NCI-H146 (cell line): ENCODE measurements at regions not wholly inside any gene's neighbourhood (a gene's known extent, or its start where the extent isn't known, plus 50 kb on each side); places are given as distances from the start of the nearest gene placed in this dataset.

Experiments
- DNase-seq: peaks from one replicate; lab custom pipeline; 2025; lab: John Stamatoyannopoulos, UW

DNA sequence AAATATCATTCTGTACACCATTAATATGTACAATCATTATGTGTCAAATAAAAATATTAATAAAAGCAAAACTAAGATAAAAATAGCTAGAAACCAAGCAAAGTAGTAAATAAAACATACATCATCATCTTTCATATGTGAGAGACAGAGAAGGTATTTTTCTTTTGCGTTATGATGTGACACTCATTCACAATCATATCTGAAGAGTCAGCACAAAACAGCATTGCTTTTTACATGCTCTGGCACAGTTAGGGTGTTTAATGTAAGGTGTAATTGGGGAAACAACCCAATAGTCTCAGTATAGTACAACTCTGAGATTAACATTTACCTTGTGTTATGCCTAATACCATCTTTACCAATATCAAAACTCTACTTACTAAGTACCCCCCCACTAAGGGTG lies 376.6 kb downstream of the TMA16 start:
- DNase-seq = no peak

DNA sequence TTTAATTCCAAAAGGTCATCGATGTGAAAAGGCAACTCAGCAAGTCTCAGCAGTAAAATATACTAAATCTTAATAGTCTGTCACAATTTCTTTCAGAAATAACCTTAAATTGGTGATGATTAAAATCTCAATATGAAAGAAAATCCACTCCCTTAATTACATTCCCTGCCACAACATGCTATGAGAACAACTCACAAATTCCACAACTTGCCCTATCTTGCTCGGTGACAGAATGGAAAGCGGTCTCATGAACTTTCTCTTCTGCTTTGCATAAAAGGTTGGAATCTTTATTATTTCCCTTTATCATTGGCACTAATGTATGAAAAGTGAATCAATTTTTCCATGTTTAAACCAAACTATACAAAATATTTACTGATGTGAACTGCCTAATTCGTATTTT lies 380.8 kb downstream of the TMA16 start:
- no peak for DNase-seq

DNA sequence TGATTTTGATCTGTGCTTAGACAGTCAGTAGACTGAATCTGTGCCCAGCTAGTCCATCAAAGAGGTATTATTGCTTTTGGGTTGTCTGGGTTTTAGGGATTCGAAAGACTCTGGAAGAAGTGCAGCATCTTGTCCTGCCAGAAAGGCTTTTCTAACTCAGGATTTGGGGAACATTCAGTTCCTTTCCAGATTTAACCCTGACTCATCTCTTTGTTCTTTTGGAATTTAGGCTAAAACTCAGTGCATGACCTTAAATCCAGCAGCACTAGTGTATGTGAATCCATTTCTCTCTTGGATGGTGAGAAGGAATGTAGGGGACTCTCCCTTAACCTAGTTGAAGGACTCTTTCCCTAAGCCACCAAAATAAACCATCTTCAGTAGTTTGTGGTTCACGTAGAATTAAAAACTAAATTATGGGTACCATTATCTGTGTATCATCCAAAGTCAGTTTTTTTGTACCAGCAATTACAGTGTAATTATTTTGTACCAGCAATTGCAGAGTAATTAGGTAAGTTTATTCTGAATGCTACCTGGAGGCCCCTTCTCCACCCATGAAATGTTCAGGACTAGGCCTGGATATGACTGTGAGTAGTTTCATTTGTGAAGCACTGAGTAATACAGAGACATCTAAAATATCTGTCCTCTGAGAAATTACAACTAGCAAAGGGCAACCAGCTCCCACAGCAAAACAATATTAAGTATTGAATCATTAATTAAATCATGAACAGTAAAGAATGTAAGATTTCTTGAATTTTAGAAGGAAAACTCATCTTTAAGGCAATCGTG lies 384.0 kb downstream of the TMA16 start:
- no peak for DNase-seq

DNA sequence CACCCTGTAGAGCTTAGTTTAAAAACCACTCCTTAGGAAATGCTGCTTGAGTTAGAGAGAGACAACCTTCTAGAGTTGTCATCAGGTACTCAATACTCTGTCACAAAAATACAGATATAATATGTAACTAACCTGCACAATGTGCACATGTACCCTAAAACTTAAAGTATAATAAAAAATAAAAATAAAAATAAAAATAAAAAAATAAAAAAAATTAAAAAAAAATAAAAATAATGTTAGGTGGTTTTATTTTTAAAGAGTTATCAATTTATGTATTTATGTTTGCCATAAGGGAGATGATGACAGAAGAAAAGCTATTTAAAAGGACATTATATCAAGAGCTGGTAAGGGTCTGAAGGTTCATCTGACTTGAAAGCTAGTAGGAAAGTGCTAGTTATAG lies 397.9 kb downstream of the TMA16 start:
- DNase-seq = no peak

DNA sequence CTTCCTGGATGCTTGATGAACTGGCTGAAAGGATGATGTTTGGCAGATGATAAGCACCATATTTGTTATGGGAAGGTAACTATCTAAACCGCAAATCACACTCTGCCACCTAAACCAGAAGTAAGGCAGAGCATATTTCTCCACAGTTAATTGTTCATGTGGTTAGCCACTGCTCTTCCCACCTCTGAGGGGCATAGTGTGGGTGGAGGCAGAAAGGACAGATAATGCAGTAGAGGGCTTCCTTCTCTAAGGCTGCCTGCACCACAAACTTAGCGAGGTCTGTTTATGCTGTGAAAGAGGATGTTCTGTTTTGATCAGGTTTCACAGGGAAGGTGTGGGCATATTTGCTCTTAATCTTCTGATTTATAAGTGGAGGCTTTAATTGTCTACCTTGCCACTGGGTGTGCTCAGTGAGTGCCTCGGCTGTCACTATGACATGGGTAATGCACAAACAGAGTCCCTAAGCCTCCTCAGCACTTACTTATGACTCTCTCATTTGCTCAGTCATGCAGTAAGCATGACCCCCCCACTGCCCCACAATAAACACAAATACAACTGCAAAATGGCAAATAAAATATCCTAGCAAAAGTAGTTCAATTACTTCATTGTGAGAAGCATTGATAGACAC lies 401.0 kb downstream of the TMA16 start:
- DNase-seq = no peak

DNA sequence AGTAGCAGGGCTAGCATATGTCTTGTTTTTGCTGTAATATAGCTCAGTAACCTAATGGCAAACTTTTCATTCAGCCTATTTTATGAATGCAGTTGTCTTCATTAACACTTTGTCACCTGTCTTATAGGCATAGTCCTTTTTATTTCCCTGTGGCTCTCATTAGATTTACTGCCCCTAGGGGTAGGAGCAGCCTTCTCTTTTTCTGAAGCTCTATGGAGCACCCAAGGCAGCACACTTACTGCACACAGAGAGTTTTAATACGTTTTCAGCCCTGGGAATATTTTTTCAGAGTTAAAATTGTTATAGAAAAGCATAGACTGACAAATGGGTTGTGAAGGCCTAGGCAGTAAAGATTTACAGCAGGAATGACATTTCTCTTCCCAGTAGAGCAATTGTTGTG lies 406.8 kb downstream of the TMA16 start:
- no peak for DNase-seq

DNA sequence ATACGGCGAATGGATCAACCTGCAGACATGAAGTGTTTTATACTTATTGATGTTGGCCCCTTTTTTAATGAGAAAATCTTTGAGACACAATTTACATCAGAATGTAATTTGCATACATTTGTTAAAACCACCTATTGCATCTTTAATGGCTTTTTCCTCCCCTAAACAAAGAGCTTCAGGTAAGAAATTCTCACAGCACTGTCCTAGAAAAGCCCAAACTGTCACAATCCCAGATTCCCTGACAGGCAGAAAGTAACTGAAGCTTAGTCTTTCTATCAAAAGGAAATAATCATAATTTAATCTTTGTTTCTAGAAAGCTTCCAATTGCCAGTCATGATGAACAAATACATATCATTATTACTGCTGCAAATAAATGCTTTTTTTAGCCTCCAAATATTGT lies 407.9 kb downstream of the TMA16 start:
- DNase-seq = no peak

DNA sequence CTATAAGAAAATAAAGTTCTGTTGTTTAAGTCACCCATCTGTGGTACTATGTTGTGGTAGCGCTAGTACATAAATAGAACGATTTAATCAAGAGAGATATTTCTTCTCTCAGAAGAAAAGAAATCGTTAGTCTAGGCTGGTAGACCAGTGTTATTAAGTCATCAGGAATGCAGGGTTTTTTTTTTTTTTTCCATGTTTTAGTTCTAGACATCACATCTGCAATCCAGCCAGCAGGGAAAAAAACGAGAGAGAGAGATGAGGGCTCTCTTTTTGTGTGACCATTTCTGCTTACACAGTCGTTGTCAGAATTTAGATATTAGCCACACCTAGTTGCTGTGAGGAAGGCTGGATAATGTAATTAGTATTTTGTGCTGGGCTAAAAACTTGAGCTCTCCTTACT lies 417.4 kb downstream of the TMA16 start:
- DNase-seq = no peak

DNA sequence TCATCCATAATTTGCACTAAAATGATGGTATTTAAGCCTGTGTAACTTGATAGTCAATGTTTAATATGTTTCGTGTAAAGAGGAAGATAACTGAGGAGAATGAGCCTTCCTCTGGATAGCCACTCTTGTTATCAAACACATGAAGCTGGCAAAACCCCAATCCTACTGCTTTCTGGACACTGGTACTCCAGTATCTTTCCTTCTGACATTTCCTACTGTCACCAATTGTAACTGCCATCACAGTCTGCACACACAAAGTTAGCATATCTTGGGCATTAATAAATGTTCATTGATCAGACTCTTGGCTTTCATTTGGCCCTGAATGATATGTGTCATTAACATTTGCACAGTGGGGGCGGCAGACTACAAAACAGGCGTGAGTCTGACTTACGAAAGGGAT lies 419.1 kb downstream of the TMA16 start:
- DNase-seq = no peak

DNA sequence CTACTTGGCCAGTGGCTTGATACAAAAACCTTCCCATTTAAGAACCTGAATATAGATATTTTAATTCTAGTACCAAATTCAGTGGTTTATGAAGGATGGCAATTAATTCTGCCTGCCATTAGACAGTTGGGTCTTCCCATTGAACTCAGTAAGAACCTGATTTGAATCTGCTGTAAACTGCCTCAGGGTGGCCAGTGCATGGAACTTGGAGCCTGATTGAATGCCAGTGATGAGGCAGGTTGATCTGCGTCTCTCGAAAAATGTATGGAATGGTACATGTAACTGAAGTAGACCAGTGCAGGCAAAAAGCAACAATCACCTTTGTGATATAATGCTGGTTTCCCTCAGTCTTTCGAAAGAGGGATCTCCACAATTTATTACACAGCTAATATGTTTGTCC lies 421.4 kb downstream of the TMA16 start:
- DNase-seq = no peak

DNA sequence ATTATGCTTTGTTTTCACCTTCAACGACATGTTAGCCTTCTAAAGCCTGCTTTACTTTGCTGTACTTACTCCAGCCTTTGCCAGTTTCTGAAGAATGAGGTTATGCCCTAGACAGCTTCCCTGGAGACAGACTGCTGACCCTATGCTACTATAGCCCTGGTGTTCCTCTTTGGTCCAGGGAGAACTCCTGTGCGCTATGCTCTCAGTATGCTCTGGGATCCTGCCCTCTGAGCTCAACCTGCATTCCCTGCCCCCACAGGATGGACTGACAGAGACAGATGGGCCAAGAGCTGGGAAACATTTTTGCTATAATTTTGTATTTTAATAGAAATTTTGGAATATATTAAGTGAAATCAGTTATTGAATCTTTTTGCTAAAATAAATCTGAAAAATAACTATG lies 425.9 kb downstream of the TMA16 start:
- DNase-seq = no peak

DNA sequence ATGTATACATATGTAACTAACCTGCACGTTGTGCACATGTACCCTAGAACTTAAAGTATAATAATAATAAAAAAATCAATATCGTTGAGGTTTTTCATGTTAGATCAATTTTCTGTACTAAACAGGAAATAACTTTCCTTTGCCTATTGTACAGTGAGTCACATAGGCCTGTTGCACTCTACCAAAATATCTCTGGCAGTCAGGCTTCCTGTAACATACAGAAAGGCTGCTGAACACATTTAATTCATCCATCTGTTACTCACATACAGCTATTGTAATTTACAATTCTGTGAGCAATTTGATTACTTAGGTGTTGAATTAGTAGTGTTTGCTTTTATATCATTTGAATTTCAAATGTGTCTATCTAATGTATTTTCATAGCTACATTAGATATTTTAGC lies 427.8 kb downstream of the TMA16 start:
- no peak for DNase-seq

DNA sequence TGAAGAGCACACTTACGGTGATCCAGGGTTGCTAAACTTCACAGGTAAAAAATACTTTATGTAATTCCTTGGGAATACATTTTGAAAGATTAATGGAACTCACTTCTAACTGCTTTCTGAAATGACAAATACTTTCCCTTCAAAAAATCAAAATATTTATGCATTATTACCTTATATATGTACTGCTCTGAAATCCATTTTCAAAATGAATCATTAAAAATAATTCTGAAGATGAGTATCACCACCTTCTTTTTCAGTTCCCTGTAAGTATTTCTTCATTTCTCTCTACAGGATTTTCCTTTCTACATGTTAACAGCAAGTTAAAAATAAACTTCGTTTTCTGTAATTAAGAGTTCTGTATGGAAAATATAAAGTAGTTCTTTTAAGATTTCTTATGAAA lies 428.6 kb downstream of the TMA16 start:
- DNase-seq = no peak

DNA sequence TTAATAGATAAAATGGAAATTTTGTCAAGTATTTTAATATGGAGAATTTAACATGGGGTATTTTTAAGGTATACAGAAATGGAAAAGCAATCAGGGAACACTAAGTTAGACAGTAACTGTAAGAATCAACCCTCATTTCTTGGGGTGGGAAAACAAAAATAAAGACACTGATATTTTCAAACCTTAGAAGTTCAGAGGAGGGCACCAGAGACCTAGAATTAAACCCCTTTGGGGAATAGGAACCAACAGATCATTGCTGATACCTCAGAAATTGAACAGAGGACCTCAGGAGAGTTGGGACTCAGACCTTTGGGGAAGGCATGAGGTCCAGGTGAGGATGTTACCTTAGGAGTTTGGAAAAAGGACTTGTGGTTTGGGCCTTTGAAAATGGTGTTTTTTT lies 435.6 kb downstream of the TMA16 start:
- no peak for DNase-seq

DNA sequence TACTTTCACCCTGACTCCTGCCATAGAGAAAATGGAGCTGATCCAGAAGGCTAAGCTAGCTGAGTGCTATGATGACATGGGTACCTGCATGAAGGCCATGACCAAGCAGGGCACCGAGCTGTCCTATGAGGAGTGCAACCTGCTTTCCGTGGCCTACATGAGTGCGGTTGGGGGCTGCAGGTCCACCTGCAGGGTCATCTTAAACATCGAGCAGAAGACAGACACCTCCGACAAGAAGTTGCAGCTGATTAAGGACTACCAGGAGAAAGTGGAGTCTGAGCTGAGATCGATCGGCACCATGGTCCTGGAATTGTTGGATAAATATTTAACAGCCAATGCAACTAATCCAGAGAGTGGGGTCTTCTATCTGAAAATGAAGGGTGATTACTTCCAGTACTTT lies 438.0 kb downstream of the TMA16 start:
- no peak for DNase-seq

DNA sequence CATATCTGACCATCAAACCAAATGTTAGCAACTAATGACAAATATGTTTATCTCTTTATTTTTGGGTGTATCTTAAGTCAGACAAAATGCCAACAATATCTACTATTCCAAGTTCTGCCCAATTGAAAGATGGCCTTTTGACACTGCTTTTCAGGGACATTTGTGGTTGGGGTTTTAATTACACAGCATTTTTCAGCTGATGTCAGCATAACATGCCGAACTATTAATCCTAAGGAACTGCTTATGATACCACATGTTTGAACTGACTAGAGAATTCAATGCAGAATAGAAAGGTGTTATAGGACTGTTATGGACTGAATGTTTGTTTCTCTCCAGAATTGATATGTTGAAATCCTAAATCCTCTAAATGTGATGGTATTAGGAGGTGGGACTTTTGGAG lies 445.1 kb downstream of the TMA16 start:
- DNase-seq = no peak

DNA sequence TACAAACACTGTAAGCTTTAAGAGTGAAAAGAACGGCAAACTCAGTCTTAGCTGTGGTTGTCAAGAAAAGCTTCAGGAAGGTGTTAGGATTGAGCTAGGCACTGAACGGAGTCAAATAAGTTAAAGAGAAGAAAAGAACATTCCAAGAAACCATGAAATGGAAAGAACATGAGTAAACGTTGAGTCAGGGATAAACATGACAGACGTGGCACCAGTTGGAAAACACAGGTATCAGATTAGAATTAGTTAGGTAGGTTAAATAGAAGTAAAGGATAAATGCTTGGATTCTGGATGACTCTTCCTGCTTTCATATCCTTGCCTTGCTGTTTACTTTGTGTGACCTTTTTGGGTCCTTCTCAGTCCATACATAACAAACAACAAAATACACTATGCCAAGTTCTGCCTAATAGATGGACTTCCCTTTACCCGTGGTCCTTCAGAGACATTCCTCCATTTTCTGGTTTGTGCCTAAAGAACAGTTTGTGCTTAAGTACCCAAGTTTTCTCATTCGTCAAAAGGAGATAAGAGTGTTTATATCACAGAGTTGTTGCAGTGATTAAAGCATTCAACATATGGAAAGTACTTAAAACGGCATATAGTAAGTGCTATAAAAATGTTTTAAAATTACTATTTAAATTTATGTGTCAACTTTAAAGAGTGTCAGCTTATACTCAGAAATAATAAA lies 446.9 kb downstream of the TMA16 start:
- DNase-seq = no peak

DNA sequence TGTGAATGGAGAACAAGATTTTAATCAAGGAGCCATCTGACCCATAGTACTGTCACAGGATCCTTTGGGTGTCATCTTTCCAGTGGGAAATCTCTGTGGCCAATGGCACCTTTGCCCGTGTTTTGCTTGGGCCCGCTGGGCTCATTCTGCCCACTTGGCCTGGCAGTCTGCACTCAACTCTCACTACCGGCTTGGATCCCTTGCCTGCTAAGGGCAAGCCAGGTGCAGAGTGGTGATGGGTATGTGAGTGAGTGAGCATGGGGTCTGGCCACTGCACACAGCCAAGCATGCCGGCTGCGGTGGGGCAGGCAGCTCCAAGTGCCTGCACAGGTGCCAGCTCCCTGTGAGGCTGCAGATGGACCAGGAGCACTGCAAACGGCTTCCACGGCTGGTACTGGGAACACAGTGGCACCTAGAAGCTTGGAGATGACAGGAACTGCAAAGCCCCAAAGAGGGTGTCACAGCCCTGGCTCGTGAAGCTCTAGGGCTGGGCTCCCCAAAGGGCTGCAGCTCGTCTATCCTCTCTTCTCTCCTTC lies 454.5 kb downstream of the TMA16 start:
- DNase-seq = no peak

DNA sequence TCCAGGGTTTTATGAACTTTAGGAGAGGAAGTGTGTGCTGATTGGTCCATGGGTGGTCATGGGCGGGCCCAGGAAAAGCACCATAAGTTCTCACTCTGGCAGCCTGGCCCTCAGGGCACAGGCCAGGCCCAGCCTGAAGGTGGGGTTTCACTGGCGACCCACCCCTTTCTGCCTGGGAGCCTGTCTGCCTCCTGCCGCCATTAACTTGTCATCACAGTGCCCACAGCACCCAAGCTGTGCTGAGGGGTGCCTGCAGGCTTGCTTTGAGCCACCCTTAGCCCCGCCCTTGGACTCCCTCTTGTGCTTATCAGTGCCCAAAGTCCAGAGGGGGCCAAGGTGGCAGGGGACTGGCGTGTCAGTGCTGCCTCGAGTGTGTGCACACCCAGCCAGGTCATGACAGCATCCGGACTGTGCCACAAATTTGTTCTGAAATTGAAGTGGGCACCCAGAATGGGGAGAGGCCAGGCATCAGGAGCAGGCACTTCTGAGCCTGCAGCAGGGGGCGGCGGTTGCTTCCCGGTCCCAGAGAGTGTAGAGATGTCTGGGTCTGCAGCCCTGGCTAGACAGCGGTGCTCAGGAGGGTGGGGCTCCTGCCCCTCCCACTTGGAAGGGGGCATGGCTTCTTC lies 455.6 kb downstream of the TMA16 start:
- no peak for DNase-seq

DNA sequence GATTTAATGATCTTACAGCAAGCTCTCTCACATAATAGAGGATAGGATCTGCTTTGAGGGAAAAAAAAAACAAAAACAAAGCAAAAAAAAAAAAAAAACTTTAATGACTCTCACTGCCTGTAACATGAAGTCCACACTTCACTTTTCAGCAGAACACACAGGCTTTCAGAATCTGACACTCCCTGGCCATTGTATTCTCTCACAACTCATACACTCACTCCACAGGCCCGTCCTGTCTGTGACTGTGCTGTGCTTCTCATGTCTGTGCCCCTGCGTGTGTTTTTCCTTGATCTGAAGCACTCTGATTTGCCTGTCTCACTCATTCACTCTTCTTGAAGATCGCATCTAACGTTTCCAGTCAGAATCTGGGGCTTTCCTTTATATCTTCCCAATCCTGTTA lies 460.8 kb downstream of the TMA16 start:
- no peak for DNase-seq

DNA sequence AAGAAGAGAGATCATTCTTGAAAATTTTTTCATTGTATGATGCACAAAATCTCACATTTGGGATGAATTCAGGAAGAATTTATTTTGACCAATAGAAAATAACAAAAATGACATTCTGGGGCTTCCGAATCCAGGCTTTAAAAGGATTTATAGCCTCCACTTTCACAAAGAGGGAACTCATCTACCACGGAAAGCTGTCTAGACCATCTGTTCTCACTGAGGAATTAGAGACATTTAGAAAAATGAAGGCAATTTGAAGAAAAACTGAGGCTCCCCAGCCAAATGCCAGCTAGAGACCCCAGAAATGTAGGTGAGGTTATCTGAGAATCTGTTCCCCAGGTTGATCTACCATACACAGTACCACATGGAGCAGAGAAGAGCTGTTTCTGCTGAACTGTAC lies 464.3 kb downstream of the TMA16 start:
- DNase-seq = no peak

DNA sequence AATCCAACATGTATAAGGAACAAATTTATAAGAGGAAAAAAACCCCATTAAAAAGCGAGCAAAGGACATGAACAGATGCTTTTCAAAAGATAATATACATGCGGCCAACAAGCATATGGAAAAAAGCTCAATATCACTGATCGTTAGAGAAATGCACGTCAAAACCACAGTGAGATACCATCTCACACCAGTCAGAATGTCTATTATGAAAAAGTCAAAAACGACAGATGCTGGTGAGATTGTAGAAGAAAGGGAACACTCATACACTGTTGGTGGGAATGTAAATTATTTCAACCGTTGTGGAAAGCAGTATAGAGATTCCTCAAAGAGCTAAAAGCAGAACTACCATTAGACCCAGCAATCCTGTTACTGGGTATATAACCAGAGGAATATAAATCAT lies 465.4 kb downstream of the TMA16 start:
- no peak for DNase-seq

DNA sequence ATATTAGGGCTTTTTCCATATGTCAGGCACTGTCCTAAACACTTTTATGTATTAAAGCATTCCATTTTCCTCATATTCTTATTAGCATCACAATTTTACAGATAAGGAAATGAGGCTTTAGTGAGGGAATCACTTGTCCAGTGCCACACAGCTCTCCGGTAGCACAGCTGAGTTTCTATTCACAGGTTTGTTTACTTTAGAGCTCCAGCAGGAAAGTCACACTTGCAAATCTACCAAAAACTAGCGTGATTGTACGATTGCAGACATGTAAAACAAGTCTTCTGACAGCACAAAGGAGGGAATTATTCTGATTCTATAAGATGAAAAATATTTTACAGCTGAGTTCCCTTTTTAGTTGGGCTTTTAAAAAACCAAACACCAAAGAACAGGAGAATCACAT lies 472.1 kb downstream of the TMA16 start:
- DNase-seq = no peak
